Suprapubic skin (tissue), 4 donors: ENCODE measurements at regions not wholly inside any gene's neighbourhood (a gene's known extent, or its start where the extent isn't known, plus 50 kb on each side); places are given as distances from the start of the nearest gene placed in this dataset.

ENCODE experiments used
- EP300 ChIP-seq: sonication (generic); formaldehyde crosslinking; IDR thresholded peaks from one replicate; pipeline ENCODE4 v1.6.1; 2017; ENCODE audit warnings: antibody characterized with exemption
- POLR2A ChIP-seq, 2 donors: fragments of 450-650 bp; IDR thresholded peaks; one replicate each; pipeline ENCODE4 v1.6.1; 2017; ENCODE audit warnings: antibody characterized with exemption in 2 of 2, mild to moderate bottlenecking in 2 of 2, moderate library complexity in 2 of 2
- POLR2AphosphoS5 ChIP-seq, 3 donors: sonication (generic); formaldehyde crosslinking; IDR thresholded peaks; one replicate each; pipeline ENCODE4 v1.6.1; 2017; ENCODE audit warnings: antibody characterized with exemption in 3 of 3
- TF ChIP-seq, protein P1 (sequence below), 2 donors: fragments of 200-600 bp in 1 of 2; fragments of 450-650 bp in 1 of 2; sonication (generic) in 1 of 2; IDR thresholded peaks; one replicate each; pipeline ENCODE4 v1.5.1; 2016 to 2019; ENCODE audit warnings: antibody characterized with exemption in 2 of 2, mild to moderate bottlenecking in 1 of 2, moderate library complexity in 1 of 2

- TF ChIP-seq, protein P1, sequence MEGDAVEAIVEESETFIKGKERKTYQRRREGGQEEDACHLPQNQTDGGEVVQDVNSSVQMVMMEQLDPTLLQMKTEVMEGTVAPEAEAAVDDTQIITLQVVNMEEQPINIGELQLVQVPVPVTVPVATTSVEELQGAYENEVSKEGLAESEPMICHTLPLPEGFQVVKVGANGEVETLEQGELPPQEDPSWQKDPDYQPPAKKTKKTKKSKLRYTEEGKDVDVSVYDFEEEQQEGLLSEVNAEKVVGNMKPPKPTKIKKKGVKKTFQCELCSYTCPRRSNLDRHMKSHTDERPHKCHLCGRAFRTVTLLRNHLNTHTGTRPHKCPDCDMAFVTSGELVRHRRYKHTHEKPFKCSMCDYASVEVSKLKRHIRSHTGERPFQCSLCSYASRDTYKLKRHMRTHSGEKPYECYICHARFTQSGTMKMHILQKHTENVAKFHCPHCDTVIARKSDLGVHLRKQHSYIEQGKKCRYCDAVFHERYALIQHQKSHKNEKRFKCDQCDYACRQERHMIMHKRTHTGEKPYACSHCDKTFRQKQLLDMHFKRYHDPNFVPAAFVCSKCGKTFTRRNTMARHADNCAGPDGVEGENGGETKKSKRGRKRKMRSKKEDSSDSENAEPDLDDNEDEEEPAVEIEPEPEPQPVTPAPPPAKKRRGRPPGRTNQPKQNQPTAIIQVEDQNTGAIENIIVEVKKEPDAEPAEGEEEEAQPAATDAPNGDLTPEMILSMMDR (IDR thresholded peaks at IDR 0.05), result no peak
- TF ChIP-seq POLR2A (IDR thresholded peaks at IDR 0.05) (no peak), EP300 (no peak), POLR2AphosphoS5 (IDR thresholded peaks at IDR 0.05) (no peak)
These were observed 1451.5 kb downstream of the EFNB2 start for GRCh38 chr13:105083992-105084391.
